ENCODE measurements at regions not wholly inside any gene's neighbourhood (a gene's known extent, or its start where the extent isn't known, plus 50 kb on each side); places are given as distances from the start of the nearest gene placed in this dataset.
A peak's percentile ranks its signal among the peaks of the same experiment; 100 is the strongest.

DNA sequence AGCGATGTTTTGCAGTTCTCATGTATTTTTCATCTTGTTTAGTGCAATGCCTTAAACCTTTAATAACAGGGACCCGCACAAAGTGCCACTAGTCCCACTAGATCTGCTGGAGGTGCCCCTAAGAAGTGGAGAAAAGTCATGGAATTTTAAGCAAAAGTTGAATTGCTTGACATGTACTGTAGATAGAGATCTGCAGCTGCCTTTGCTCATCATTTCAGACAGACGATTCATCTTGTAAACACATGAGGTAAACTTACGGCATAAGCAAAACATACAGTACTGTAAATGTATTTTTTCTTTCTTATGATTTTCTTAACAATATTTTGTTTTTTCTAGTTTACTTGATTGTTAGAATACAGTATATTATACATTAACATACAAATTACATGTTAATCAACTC is 295.6 kb downstream of the CASP12 start:
- H3K27ac ChIP-seq: no peak overlapping the region
- TF ChIP-seq, protein P1, sequence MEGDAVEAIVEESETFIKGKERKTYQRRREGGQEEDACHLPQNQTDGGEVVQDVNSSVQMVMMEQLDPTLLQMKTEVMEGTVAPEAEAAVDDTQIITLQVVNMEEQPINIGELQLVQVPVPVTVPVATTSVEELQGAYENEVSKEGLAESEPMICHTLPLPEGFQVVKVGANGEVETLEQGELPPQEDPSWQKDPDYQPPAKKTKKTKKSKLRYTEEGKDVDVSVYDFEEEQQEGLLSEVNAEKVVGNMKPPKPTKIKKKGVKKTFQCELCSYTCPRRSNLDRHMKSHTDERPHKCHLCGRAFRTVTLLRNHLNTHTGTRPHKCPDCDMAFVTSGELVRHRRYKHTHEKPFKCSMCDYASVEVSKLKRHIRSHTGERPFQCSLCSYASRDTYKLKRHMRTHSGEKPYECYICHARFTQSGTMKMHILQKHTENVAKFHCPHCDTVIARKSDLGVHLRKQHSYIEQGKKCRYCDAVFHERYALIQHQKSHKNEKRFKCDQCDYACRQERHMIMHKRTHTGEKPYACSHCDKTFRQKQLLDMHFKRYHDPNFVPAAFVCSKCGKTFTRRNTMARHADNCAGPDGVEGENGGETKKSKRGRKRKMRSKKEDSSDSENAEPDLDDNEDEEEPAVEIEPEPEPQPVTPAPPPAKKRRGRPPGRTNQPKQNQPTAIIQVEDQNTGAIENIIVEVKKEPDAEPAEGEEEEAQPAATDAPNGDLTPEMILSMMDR (conservative IDR thresholded peaks at IDR 0.05): no peak

DNA sequence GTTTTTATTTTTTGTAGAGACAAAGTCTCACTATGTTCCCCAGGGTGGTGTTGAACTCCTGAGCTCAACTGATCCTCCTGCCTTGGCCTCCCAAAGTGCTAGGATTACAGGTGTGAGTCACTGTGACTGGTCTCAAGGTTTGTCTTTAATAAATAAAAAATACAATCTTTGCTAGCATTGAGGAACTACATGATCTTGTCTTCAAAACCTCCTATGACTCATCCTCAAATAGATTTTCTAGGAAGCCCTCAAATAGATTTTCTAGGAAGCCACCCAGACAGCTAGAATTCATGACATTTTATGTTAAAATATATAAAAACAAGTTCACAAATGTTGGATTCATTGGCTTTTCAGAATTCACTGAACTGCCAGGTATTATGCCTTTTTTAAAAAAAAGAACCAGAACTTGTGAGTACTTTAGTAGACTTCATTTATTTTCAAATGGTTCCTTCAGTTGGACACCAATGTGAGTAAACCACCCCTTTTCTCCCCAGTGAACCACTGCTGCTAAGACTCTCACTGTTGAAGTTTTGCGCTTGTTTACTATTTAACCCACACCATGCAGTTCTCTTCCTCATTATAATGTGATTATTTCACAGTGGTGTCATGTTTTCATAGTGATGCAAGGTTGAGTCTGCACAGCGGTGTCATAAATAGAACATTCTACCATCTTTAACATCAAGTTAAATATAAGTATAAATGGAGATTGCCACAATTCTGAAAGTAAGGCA is 303.9 kb downstream of the CASP12 start:
- no peak overlapping the region for H3K27ac ChIP-seq
- TF ChIP-seq, protein P1 (conservative IDR thresholded peaks at IDR 0.05): no peak

DNA sequence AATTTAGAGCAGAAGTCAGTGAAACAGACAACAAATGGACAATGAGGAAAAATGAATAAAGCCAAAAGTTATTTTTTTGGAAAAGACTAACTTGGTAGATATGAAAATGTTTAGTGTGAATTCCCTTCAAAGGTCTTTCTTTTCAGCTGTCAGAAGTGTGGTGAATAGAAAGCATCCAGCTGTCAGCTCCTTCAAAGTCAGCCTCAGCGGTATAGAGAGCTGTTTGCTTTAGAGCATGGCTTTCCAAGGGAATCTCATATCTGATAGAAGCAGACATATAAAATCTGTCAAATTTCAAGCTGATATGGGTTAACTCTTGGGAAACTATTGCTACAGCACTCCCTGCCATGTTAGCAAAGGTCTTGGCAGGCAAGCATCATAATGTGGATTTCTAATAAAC is 309.3 kb downstream of the CASP12 start:
- TF ChIP-seq, protein P1 (conservative IDR thresholded peaks at IDR 0.05): no peak
- peak overlapping the region; percentile 48; the same call in 1 of the 2 replicates for H3K27ac ChIP-seq

DNA sequence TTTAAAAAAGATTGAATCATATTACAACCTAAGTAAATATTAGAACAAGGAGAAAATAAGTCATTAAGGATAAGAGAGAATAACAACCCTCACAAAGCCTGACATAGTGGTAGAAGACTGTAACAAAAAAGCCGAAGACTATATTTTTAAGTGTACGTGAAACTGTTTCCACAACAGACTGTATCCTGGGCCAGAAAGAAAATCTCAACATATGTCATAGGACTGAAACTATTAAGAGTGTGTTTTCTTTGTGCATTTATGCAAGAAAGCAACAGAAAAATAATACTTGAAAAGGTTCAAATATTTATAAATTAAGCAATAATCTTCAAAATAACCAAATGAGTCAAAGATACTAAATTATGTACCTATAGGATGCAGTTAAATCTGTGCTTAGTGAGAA is 309.8 kb downstream of the CASP12 start:
- no peak overlapping the region; the same call in 1 of the 2 replicates for H3K27ac ChIP-seq
- TF ChIP-seq, protein P1 (conservative IDR thresholded peaks at IDR 0.05): no peak

DNA sequence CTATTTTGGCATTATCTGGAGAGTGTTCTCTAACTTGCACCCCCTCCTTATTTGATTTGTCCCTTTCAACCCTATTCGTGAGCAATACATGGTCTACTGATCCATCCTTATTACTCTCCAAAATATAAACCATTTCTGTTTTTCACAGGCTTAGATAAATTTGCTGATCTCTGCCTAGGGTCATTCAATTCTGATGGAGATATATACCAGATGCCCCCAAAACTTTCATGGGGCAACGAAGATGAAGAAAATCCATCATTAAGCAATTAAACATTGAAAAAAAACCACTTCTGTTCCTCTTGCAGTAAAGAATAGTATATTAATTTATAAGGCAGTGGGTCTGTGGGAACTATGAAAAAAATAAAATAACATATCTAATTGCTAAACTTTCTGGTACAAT is 313.4 kb downstream of the CASP12 start:
- TF ChIP-seq, protein P1 (conservative IDR thresholded peaks at IDR 0.05): no peak
- H3K27ac ChIP-seq: no peak overlapping the region

DNA sequence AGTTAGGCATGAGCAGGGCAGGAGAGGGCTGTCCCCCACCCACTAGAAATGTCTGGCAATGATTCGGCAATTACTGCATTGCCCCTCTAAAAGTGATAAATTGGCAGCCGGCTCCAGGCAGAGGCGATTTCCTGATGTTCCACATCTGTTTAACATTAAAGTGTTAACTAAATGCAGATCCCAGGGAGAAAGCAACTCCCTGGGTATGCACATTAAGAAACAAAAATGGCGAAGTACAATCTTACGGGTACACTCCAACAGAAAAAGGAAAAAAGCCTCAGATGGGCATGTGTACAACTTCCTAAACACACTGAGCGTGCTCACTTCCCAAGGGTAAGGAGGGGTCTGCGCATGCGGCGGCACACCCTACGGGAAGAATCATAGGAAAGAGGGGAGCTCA is 314.4 kb downstream of the CASP12 start:
- TF ChIP-seq, protein P1 (conservative IDR thresholded peaks at IDR 0.05): no peak
- no peak overlapping the region for H3K27ac ChIP-seq

DNA sequence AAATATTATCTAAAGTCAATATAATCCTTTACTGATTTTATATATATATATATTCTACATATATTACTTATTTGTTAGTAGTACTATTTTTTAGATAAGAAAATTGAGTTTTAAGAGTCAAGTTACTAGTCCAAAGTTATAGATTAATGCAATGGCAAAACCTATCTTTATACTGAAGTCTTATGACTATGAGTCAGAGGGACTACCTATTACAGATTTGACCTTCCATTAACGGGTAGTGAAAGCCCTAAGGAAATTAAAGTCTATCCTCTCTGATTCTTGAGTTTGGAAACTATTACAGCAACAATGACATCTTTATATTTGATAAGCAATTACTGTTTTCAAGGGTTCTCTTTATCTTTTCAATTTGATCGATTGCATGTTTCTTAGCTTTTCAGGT is 315.8 kb downstream of the CASP12 start:
- TF ChIP-seq, protein P1 (conservative IDR thresholded peaks at IDR 0.05): no peak

More for the DNA sequence above, 315.8 kb downstream of the CASP12 start:
- H3K27ac ChIP-seq: no peak overlapping the region

Data from VCaP (cell line).